ENCODE measurements at regions not wholly inside any gene's neighbourhood (a gene's known extent, or its start where the extent isn't known, plus 50 kb on each side); places are given as distances from the start of the nearest gene placed in this dataset.

DNA sequence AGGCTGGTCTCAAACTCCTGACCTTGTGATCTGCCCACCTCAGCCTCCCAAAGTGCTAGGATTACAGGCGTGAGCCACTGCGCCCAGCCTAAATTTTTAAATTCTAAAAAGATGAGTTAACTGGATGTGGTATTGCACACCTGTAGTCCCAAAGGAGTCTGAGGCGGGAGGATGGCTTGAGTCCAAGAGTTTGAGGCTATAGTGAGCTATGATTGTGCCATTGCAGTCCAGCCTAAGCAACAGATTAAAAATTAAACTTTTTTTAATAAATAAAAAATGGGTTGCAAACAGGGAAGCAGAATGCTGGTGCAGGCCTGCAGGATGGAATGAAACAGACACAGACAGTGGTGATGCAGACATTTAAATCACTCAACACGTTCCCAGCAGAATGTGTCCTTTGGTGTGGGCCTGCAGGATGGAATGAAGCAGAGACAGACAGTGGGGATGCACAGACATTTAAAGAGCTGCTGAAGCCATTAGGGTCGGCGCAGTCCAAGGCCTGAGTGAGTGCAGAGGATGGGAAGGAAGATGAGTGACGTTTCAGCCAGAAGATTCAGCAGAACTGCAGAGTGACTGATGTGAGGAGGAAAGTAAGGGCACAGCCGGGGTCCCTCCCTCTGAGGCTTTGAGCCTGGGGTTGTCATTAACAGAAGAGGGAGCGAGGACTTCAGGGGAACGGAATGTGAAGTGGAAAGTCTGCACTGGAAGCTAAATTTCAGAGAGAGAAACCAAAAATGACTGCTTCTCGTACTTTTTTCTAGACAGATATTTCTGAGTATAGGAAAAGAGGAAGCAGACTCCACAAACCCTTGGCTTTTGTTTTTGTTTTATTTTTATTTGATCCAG is 117.5 kb downstream of the RIN2 start:
- TF ChIP-seq, protein P1, sequence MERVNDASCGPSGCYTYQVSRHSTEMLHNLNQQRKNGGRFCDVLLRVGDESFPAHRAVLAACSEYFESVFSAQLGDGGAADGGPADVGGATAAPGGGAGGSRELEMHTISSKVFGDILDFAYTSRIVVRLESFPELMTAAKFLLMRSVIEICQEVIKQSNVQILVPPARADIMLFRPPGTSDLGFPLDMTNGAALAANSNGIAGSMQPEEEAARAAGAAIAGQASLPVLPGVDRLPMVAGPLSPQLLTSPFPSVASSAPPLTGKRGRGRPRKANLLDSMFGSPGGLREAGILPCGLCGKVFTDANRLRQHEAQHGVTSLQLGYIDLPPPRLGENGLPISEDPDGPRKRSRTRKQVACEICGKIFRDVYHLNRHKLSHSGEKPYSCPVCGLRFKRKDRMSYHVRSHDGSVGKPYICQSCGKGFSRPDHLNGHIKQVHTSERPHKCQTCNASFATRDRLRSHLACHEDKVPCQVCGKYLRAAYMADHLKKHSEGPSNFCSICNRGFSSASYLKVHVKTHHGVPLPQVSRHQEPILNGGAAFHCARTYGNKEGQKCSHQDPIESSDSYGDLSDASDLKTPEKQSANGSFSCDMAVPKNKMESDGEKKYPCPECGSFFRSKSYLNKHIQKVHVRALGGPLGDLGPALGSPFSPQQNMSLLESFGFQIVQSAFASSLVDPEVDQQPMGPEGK (CRISPR knock-in tag; IDR thresholded peaks at IDR 0.05; ENCODE audit: borderline replicate concordance), result no peak
- no peak for TF ChIP-seq ISL1 (CRISPR knock-in tag; IDR thresholded peaks at IDR 0.05)
- TF ChIP-seq ARNTL (CRISPR knock-in tag; IDR thresholded peaks at IDR 0.05; ENCODE audit: borderline replicate concordance, low read depth), result no peak
- no peak for TF ChIP-seq ZFP30 (CRISPR knock-in tag; IDR thresholded peaks at IDR 0.05)
- no peak for TF ChIP-seq ZC3H10 (CRISPR knock-in tag; IDR thresholded peaks at IDR 0.05)
